Hematopoietic multipotent progenitor cell treated with erythropoietin and hydrocortisone succinate and interleukin-3 and kit ligand, for 4 days (in vitro differentiated cells): ENCODE measurements at regions not wholly inside any gene's neighbourhood (a gene's known extent, or its start where the extent isn't known, plus 50 kb on each side); places are given as distances from the start of the nearest gene placed in this dataset.
"Not testable (repeated sequence)": the region's sequence is repeated elsewhere in the genome, so short reads cannot be mapped to it uniquely, and the experiment has no call there.

ENCODE experiments used
- DNase-seq: peaks from one replicate; pipeline ENCODE4 v3.0.0-alpha.2; 2015

GRCh38 chr3:28971156-28971555 lies 309.7 kb upstream of the RBMS3 start:
- no peak for DNase-seq

GRCh38 chr3:28972921-28973320 lies 307.9 kb upstream of the RBMS3 start:
- DNase-seq: no peak

- DNase-seq: no peak
Measured at GRCh38 chr3:28973609-28974008, 307.3 kb upstream of the RBMS3 start.

GRCh38 chr3:28978092-28978491 lies 302.8 kb upstream of the RBMS3 start:
- no peak for DNase-seq

GRCh38 chr3:28980131-28980530 lies 300.7 kb upstream of the RBMS3 start:
- no peak for DNase-seq

- DNase-seq: no peak
Measured at GRCh38 chr3:28980631-28981030, 300.2 kb upstream of the RBMS3 start.

GRCh38 chr3:28982906-28983305 lies 298.0 kb upstream of the RBMS3 start:
- no peak for DNase-seq

GRCh38 chr3:28986922-28987321 lies 293.9 kb upstream of the RBMS3 start:
- DNase-seq: no peak

- peak; percentile 6 for DNase-seq
Measured at GRCh38 chr3:28989646-28990089, 291.2 kb upstream of the RBMS3 start.

GRCh38 chr3:28994161-28994905 lies 286.5 kb upstream of the RBMS3 start:
- DNase-seq: no peak

- DNase-seq: no peak
Measured at GRCh38 chr3:29004885-29005599, 275.8 kb upstream of the RBMS3 start.

- no peak for DNase-seq
Measured at GRCh38 chr3:29005862-29006261, 275.0 kb upstream of the RBMS3 start.

- DNase-seq: no peak
Measured at GRCh38 chr3:29011441-29011840, 269.4 kb upstream of the RBMS3 start.

GRCh38 chr3:29011966-29012365 lies 268.9 kb upstream of the RBMS3 start:
- DNase-seq: no peak

GRCh38 chr3:29022976-29023375 lies 257.9 kb upstream of the RBMS3 start:
- no peak for DNase-seq

- DNase-seq: no peak
Measured at GRCh38 chr3:29026286-29026685, 254.6 kb upstream of the RBMS3 start.

GRCh38 chr3:29026959-29027358 lies 253.9 kb upstream of the RBMS3 start:
- DNase-seq: no peak

- not testable (repeated sequence) for DNase-seq
Measured at GRCh38 chr3:29031175-29031574, 249.7 kb upstream of the RBMS3 start.

- DNase-seq: no peak
Measured at GRCh38 chr3:29033511-29033910, 247.4 kb upstream of the RBMS3 start.

GRCh38 chr3:29050155-29050554 lies 230.7 kb upstream of the RBMS3 start:
- no peak for DNase-seq

- DNase-seq: no peak
Measured at GRCh38 chr3:29057326-29057725, 223.5 kb upstream of the RBMS3 start.

GRCh38 chr3:29064085-29064484 lies 216.8 kb upstream of the RBMS3 start:
- DNase-seq: no peak

- DNase-seq: no peak
Measured at GRCh38 chr3:29065211-29065785, 215.6 kb upstream of the RBMS3 start.

- DNase-seq: no peak
Measured at GRCh38 chr3:29067007-29067406, 213.9 kb upstream of the RBMS3 start.
